ENCODE measurements at regions not wholly inside any gene's neighbourhood (a gene's known extent, or its start where the extent isn't known, plus 50 kb on each side); places are given as distances from the start of the nearest gene placed in this dataset.
"Not testable (repeated sequence)": the region's sequence is repeated elsewhere in the genome, so short reads cannot be mapped to it uniquely, and the experiment has no call there.

DNA sequence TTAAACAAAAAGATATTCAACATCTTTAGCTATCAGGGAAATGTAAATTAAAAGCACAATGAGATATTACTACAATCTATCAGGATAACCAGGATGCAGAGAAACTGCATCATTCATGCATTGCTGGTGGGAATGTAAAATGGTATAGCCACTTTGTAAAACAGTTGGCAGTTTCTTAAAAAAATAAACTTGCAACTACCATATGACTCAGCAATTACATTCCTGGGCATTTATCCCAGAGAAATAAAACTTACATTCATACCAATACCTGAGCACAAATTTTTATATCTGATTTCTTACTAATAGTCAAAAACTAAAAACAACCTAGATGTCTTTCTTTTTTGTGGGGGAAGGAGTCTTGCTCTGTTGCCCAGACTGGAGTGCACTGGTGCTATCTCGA lies 190.3 kb upstream of the TAB2 start:
- no peak for DNase-seq (ENCODE audit: low read depth)

DNA sequence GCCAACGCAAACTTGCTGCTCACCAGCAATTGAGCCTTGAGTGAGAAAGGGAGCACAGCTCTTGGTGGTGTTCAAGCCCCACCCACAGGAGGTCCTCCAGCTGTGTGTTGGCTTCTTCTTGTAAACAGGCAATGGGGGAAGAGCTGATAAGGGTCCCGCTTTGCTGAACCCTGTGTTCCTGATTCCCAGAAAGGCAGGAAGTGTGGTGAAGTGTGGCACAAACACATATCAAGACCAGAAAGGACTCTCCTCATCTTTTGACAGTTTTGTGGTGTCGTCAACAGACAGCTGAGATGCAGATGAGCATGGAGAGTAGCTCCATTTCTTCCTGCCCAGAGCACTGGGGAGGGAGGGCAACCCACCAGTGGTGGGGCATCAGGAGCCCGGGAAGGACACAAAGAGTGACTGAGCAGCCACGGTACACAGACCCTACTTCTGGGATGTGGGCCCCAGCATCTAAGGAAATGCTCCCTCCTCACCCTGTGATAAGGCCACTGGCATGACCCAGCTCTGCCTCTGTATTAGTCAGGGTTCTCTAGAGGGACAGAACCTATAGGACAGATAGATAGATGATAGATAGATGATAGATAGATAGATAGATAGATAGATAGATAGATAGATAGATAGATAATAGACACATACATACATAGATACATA lies 188.9 kb upstream of the TAB2 start:
- DNase-seq (ENCODE audit: low read depth), result no peak

DNA sequence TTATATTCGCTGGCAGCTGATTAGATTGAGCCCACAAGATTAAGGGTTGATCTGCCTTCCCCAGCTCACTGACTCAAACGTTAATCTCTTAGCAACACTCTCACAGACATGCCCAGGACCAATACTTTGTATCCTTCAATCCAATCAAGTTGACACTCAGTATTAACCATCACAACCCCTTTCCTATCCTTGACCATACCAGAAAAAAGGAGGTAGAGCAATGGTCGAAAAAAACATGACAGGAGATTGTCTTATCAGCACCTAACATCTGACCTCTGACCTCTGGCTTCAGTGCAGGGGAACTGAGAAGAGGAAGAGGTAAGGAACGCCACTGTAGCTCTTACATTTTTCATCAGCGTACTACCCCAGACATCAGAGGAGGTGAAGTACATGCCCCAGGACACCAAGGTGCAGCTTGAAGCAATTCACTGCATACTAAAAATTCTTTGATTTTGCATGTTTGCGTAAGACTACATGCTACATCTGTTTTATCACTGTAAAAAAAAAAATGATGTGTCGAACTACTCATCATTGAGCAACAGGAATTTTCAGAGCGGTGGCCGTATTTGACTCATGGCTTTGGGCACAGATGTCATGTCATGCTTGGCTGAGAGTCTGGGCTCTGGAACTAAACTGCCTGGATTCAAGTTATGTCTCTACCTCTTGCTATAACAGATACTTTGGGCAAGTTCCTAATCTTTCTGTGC lies 188.0 kb upstream of the TAB2 start:
- no peak for DNase-seq (ENCODE audit: low read depth)

DNA sequence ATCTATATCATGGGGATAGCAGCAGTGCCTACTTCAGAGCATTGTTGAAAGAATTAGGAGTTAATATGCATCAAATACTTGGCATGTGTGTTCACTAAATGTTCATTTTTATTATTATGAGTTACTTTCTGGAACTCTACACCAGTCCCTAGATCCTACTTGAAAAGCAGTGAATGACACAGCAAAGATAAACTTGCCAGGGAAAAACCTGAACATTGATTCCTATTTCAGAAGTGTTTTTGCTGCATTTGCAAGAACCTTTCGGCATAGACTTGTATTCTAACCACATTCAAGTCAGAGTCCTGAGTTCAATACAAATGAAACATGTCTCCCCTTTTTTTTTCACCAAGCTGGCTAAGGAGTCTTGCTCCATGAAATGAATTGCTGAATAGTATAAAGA lies 187.4 kb upstream of the TAB2 start:
- no peak for DNase-seq (ENCODE audit: low read depth)

DNA sequence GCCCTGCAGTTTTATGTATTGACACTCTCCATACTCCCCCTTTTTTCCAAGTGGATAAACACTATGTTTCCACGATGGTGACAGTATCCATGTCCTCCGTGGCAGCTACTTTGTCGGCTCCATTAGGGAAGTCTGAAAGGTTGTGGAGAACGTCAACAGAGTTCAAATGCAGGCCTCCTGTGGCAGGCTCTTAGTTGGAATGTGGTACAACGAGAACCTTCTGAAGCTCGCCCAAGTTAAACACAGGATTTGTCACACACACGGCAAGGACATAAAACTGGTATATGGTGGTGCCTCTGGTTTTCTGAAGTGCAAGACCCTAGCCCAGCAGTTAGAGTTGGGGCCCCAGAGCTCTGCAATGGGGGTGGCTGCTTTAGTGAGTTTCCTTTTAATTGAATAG lies 187.0 kb upstream of the TAB2 start:
- DNase-seq (ENCODE audit: low read depth), result no peak

DNA sequence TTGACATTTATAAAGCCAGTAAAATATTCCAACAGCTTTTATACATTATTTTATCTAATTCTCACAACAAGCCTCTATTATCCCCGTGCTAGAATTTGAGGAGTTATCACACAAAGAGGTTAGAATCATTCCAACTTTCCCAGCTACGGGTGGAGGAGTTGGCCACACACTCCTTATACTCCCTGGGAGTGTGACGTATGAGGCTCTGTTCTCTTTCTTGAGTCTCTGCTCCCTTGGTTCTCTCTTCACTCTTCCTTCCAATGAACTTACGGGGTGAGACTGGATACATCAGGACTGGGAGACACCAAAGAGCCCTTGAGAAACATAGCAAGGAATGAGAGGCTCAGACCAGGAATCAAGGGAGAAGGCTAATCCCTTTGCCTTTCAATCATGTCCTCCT lies 185.6 kb upstream of the TAB2 start:
- DNase-seq (ENCODE audit: low read depth), result no peak

DNA sequence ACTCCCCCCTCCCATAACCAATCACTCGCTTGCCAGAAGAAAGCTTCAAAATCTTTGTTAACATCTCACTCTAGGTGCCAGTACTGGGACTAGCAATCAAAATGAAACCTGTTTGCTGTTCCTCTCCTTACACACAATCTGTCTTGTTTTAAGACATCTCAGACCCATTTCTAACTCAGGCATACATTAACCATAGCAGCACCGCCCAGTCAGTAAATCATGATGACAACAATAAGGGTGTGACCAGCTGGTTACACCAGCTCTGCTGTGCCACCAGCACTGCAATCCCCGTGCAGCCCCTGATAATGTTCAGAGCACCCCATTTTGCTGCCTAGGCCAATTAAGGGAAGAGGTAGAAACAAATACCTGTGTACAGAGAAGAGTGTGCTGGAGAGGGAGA lies 185.2 kb upstream of the TAB2 start:
- DNase-seq (ENCODE audit: low read depth), result no peak

DNA sequence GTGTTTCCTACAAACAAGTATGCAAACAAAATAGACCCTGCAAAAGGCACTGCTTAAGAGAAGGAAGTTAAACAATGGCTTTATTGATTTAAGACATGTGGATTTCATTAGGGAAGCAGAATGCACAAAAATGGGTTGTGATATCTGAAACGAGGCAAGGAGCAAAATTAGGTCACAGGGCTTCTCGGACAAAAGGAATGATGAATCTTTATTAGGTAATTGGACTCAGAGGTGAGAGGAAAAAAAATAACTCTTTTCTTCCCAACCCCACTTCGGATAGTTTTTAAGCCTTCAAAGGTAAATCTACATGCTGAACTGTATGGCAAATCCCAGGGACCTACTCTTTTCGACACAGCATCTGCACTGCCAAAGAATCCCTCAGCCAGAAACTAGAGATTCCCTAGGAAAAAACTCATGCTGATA lies 183.0 kb upstream of the TAB2 start:
- DNase-seq (ENCODE audit: low read depth), result no peak

DNA sequence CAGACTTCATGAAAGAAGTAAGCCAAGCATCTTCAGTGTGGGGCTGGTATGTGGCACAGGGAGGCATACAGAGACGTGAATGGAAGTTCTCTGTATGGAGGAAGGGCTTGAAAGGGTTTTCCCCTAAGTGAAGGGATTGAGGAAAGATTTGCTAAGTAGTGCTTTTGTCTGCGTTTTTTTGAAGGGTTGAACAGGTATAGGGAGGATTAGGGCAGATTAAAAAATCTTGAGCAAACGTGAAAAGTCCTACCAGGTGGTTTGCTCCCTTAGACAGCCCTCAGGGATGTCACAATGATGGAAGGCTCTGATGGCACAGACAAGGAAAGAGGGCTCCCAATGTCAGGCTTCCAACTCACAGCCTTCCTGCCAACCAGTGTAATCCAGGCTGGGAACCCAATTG lies 181.7 kb upstream of the TAB2 start:
- no peak for DNase-seq (ENCODE audit: low read depth)

DNA sequence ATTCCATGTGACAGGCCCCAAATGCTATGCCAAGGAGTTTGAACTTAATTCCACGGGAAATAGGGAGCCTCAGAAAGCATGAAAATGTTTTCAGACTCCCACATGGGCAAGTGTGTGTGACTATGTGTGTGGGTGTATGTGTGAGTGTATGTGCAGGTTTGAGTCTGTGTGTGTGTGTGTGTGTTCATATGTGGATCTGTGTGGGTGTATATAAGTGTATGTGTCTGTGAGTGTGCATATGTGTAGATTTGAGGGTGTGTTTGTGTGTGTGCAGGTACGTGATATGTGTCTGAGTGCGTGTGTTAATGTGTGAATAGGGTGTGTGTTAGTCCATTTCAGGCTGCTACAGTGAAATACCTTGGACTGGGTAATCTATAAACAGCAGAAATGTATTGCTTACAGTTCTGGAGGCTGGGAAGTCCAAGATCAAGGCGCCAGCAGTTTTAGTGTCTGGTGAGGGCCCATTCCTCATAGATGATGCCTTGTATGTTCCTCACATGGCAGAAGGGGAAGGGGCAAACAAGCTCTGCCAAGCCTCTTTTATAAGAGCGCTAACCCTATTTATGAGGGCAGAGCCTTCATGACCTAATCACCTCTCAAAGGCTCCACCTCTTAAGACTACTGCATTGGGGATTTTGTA lies 181.1 kb upstream of the TAB2 start:
- DNase-seq (ENCODE audit: low read depth), result no peak

DNA sequence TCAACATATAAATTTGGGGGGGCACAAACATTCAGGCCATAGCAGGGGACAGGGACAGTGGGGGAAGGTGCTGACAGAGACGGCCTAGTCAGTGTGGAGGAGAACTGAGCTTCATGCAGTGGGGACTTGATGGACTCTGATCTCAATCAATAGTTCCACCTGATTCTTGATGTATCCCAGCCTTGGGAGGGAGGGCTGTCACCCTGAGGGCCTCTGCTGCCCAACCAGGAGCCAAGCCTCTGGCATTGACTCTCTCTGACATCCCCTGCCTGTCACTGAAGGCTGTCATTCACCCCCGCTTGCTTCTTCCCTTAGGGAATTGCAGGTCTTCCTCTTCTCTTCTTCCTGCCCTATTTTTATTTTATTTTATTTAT lies 180.6 kb upstream of the TAB2 start:
- no peak for DNase-seq (ENCODE audit: low read depth)

DNA sequence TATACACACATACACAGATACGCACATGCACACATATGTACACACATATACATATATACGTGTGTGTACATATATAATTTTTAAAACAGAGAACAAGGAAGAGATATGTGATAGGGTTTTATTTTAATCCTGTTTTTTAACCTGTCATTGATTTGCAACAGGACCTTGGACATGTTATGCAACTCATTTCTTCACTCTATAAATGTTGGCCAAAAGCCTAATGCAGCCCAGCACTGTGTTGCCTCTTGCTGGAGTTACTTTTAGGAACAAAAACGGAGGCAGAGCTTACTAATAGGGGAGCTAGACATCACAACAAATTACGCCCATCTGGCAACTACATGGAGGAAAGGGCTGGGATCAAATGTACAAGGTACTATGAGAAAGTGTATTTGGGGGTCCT lies 179.9 kb upstream of the TAB2 start:
- no peak for DNase-seq (ENCODE audit: low read depth)

DNA sequence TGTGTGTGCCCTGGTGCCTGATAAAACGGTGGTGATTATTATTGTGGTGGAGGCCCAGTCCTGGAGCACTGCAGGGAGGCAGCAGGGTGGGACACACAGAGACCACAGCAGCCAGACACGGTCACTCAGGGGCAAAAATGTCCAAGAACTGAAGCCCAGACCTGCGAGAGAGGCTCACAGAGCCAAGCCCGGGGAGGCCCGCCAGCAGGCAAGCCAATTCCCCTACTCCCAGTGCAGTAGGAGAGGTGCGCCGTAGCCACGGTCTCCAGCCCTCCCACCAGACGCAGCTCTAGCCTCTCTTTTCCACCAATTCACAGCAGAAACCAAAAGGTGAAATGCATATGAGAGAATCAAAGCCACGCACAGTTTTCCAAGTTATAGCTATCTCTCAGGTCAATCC lies 179.4 kb upstream of the TAB2 start:
- DNase-seq (ENCODE audit: low read depth), result no peak

DNA sequence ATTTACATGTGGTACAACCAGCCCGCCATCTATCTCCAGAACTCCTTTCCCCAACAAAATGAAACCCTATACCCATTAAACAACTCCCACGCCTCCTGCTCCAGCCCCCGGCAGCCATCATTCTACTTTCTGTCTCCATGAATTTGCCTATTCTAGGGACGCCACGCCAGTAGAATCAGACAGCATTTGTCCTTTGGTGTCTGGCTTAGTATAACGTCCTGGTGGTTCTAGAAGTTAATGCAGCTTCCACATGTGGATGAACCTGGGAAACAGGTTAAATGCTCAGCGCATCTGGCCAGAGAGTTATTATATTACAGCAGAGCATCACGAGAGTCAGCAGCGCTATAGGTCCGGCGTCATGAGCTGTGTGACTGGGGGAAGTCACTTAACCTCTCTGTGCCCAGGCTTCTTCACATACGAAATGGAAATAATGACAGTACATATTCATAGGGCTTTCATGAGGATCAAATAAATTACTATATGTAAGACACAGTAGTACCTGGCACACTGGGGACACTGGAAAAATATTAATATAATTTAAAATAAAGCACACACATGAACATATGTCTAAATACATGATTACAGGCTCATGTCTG lies 178.7 kb upstream of the TAB2 start:
- DNase-seq (ENCODE audit: low read depth), result no peak

DNA sequence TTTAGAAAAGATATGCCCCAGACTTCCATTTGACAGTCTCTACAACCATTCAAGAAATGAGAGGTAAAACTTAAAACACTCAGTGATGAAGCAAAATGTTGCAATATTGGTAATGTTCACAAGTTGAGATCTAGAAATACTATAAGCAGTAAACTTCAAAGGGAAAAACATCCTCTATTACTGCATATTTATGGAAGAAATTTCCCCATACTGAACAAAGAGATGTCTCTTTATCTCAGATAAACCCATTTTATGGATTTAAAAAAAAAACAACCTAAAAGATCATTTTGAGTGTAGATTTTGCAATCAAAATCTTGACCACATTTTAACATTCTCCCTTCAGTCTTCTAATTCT lies 177.8 kb upstream of the TAB2 start:
- DNase-seq (ENCODE audit: low read depth), result no peak

DNA sequence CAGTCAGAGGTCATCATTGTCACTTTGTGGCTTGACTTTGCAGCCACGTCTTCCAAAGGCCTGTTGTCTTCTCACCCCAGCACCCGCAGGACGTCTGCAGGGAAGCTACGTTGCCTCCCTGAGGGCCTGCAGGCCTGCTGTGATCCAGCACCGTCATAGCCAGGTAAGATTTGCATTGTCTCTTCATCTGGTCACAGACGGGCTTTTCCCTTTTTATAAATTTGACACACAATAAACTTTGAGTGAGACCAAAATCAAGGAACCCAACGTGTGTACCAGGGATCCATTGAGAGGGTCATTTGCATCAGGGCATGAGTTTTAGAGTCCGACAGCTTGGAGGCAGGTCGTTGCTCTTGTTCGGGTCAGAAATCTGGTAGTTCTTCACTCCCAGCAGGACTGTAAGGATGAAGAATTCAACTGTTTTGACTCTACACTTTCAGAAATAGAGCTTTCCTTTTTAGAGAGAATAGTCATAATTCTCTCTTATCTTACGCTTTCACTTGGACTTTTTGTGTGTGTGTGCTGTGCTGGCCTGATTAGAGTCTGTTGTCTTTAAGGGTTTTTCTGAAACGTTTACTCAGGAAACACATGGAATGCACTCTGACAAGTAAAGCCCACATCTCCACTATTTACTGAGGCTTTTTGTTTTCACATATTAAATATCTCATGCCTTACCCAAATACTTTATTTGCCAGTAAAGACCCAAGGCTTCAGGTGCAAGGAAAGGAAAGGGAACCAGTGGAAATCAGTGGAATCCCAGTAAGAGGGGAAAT lies 177.2 kb upstream of the TAB2 start:
- DNase-seq (ENCODE audit: low read depth), result no peak

DNA sequence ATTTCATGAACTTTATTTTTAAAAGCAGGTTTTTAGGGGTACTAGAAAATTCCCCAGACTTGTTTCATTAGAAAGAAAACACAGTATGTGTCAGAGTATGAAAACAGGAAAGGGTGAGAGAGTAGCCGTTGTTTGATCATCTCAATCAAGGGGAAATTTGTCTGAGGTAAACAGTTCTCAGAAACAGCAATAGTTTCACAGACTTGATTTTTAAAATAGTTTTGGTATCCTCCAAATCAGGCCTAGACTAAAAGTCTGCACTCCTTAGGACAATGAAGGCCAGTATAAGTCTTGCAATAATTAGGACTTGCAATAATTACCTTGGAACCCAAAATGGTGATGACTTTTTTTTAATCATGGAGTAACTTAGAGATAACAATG lies 176.6 kb upstream of the TAB2 start:
- DNase-seq (ENCODE audit: low read depth), result no peak

DNA sequence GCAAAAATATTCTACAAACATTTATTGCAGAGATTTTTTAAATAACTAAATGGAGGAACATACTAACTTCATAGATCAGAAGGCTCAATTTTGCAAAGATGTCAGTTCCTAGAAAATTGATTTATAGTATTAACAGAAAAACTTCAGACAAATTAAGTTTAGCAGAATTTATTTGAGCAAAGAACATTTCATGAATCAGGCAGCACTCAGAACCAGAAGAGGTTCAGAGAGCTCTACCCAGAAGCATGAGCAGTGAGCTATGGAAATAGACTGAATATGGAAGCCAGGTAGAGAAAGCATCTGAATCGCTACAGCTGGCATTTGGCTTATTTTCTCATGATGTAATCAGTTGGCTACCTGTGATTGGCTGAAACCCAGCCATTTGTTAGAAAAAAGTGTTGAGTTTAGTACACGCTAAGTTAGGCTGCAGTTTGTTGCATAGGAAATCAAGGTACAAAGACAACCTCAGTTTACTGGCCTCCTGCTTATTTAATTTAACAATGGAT lies 174.5 kb upstream of the TAB2 start:
- no peak for DNase-seq (ENCODE audit: low read depth)

DNA sequence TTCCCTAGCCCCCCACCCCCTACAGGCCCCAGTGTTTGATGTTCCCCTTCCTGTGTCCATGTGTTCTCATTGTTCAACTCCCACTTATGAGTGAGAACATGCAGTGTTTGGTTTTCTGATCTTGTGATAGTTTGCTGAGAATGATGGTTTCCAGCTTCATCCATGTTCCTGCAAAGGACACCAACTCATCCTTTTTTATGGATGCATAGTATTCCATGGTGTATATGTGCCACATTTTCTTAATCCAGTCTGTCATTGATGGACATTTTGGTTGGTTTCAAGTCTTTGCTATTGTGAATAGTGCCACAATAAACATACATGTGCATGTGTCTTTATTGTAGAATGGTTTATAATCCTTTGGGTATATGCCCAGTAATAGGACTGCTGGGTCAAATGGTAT lies 171.7 kb upstream of the TAB2 start:
- not testable (repeated sequence) for DNase-seq (ENCODE audit: low read depth)

DNA sequence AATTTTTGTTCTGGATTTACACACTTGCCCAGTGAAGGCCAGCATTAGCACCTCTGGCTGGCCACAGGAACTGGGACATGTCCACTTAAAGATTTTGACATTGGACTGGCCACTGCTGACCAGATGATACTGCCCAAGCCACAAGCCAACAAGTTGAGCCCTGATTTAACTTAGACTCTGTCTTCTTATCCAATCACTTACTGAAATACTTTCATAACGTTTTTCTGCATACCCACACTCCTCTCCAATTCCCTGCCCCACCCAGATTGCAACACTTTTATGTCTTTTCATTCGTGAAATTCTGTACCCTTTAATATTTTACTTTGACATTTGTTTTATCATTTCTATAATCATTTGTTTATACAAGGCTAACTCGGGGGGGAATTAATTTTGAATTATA lies 170.3 kb upstream of the TAB2 start:
- DNase-seq (ENCODE audit: low read depth), result no peak

DNA sequence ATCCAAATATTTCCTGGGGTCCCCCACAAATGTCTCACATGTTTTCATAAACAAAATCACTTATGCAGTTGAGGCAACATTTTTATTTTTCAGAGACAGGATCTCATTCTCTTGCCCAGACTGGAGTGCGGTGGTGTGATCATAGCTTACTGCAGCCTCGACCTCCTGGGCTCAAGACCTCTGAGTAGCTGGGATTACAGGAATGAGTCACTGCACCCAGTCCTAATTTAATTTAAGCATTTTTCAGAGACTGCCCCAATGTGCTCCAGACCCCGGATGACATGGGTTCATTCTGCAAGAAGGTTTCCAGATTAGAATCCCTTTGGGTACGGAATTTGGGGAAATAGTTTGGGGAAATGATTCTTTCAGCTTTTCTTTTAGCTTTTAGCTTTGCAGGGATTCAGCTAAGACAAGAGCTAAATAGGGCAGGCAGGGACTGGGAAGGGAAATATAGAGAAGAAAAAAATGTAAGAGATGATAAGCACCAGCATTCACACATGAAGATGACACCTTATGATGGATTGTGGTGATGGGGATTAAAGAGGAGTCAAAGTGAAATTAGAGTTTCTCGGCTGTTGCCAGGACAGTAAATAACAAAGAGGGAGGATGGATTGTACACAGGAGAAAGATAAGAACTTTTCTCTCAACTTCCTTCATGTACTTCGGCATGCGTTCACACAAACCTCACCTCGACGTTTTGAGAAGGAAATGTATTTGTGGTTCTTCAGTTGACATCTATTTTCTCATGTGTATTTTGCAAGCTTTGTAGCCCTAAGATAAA lies 169.4 kb upstream of the TAB2 start:
- DNase-seq (ENCODE audit: low read depth), result no peak

DNA sequence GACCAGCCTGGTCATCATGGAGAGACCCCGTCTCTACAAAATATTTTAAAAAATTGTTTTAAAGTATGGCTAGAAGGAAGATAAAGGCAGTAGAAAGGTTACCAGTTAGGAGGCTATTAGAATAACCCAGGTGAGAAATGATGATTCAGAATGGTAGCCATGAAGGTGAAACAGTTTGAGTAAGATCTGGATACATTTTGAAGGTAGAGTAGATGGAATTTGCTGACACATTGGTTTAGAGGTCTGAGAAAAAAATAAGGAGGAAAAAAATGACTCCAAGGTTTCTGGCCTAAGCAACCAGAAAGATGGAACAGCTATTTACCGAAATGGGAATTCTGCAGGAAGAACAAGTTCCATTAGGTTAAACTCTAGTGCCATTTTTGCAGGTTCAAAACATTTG lies 167.9 kb upstream of the TAB2 start:
- no peak for DNase-seq (ENCODE audit: low read depth)

Measured in non-pigmented ciliary epithelial cell (primary cell).